GM19328 (cell line): ENCODE measurements at regions not wholly inside any gene's neighbourhood (a gene's known extent, or its start where the extent isn't known, plus 50 kb on each side); places are given as distances from the start of the nearest gene placed in this dataset.
"Not testable (repeated sequence)": the region's sequence is repeated elsewhere in the genome, so short reads cannot be mapped to it uniquely, and the experiment has no call there.

ENCODE experiments used
- ATAC-seq: cut with Tn5 transposase; IDR thresholded peaks from one replicate; pipeline ENCODE4 v1.9.1; 2021; ENCODE audit warnings: mild to moderate bottlenecking, moderate library complexity; ENCODE audit not compliant: unreplicated experiment

DNA sequence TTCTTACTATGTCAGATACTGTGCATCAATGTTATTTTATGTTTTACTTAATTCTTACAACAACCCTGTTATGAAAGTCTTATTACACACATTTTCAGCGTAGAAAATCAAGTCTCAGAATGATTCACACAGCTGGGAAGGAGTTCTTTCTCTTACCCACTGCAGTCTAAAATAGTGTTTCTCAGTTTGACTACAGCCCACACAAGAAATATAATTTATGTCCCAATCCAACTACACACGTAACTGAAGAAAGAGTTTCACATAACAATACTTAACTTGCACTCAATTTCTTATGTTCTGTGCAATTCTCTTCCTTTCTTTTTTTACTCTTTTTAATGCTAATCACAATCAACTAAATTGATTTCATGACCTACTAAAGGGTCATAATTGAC, 252.8 kb upstream of the ADGRL2 start:
- peak; percentile 57 for ATAC-seq

DNA sequence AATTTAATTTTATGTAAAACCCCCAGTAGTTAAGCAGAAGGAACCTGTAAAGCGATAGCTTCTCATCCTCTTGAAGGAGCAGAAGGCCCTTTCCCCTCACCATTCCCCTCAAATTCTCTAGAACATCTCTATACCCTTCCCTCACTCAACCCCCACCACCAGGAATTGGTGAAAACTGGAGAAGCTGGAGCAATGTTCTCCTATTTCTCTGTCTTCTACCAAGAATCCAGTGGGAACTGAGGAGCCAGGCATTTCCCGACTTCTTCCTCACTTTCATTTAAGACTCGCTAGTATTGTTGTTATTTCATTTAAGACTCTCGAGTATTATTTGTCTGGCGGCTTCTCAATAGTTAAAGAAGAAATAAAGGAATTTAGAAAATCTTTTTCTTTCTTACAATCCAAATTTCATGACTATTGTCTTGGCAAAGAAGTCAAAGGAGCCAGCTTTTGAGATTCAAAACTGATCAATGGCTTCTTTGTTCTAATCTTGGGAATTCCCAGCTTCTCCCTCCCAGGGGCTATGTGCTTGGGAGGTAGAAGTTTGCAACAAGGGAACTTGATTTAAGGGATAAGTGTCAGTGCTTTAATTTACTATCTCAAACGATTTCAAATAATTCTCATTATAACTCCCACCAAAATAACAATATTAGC, 253.3 kb upstream of the ADGRL2 start:
- no peak for ATAC-seq

DNA sequence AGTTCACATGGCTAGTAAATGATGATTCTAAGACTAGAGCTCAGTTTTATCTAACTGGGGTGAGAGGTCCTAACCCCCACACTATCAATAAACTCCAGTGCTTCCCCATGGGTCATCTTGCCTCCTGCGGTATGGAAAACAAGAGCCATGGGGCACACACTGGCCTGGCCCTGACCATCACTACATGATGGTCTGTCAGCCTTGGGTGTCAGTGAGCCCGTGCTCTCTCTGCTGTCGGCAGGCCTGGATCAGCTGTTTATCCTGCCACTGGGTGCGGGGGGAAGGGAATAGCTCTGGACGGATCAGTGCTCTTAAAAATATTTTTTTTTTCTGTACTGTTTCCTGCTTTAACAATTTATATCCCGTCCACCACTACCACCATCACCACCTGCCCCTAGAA, 255.0 kb upstream of the ADGRL2 start:
- ATAC-seq = no peak

DNA sequence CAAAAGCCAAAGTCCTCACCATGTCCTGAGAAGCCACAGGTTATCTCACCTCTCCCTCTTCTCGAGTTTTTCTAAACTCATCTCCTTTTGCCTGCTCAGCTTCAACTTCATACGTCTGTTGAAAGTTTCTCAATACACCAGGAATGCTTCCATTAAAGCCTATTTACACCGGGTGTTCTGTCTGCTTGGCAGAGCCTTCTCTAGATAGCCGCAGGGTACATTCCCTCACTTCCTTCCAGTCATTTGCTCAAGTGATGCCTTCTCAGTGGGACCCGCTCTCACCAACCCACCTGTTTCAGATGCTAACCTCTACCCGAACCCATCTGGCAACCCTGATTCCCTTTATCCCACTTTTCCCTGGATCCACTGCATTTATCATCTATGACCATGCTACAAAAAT, 257.0 kb upstream of the ADGRL2 start:
- ATAC-seq = no peak

DNA sequence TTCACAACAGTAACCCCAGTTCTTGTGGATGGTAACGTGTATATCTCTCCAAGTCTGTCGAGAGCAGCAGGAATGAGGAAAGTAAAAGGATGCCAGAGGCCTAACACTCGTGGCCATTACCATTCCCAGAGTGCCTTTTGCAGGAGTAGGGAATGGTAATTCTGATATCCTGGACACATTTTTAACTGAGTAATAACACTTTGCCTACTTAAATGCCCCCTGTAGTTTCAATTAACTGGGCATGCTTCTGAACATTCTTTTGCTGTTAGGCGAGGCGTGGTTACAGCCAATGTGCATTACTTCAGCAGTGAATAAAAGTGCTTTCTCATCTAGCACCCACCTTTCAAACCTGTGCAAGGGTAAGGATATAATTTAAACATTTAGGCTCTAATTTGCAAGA, 258.5 kb upstream of the ADGRL2 start:
- no peak for ATAC-seq

DNA sequence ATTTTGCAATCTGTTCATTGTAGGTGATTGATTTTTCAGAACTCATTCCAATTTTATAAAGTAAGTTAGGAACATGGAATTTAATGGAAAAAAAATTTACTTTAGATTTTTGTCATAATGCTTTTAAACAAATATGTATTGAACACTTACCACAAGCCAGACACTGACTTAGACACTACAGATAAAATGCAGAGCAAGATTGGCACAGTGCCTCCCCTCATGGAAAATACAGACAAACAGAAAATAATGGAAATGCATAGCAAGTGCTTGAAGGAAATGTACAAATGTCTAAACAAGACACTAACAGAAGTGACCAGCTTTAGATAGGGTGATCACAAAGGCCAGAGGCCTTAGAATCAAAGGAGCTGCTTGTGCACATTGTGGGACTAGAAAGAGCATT, 260.5 kb upstream of the ADGRL2 start:
- no peak for ATAC-seq

DNA sequence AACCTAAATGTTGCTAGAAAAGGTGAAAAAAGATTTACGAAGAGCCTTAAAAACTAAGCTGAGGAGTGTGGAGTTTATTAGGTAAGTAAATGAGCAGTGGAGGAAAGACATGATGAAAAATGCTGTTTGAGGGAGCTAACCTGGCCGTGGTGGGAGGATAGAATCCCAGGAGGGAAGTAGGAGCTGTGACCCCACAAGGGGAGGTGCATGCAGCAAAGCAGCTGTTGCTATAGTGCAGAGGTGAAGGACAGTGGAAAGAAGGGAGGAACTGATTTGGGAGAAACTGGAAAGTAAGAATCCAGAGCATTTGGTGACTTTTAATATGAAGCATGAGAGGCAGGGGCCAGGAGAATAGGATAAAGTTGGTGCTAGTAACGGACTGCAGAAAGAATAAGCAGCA, 271.7 kb upstream of the ADGRL2 start:
- no peak for ATAC-seq

DNA sequence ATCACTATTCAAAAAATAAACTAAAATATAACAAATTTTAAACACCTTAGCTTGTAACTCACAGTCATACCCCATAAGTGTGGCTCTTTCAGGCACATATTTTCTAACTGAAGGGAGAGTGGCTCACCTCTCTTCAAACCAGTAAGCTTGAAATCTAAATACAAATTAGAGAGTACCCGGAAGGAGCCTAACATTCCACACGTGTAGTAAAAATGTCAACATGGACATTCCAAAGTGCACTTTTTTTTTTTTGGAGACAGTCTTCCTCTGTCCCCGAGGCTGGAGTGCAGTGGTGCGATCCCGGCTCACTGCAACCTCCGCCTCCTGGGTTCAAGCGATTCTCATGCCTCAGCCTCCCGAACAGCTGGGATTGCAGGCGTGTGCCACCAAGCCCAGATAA, 275.6 kb upstream of the ADGRL2 start:
- ATAC-seq = no peak

DNA sequence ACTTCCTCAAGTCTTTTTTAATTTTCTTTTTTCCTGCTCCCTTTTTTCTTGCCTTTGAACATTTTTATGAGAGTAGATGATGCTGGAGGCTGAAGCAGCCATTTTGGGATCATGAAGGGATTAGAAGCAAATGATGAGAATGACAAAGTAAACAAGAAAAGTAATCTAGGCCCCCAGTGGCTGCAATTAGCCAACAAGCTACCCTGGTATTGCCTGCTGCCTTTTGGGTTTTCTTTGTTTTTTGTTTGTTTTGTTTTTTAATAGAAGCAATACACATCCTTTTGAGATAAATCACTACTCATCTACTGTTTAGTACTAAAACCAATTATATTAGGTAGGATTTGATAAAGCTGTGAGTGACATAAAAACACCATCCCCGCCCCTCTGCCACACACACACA, 280.7 kb upstream of the ADGRL2 start:
- no peak for ATAC-seq

DNA sequence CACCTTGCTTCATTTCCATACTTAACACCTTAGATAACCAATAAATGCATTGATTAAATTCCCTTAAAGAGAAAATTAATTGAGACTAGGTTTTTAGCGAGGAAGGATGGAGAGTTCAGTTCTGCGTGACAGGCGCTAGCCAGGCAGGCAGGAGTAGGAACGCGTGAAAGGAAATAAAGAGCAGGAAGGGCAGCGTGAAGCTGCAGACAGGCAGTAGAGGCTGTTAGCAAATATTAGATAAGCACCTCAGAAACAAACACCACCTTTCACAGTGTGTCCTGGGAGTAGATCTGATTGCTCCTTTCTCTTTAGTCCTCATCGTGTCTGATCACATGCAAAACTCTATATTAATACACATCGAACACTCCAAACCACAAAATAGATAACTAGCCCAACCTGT, 282.7 kb upstream of the ADGRL2 start:
- no peak for ATAC-seq

DNA sequence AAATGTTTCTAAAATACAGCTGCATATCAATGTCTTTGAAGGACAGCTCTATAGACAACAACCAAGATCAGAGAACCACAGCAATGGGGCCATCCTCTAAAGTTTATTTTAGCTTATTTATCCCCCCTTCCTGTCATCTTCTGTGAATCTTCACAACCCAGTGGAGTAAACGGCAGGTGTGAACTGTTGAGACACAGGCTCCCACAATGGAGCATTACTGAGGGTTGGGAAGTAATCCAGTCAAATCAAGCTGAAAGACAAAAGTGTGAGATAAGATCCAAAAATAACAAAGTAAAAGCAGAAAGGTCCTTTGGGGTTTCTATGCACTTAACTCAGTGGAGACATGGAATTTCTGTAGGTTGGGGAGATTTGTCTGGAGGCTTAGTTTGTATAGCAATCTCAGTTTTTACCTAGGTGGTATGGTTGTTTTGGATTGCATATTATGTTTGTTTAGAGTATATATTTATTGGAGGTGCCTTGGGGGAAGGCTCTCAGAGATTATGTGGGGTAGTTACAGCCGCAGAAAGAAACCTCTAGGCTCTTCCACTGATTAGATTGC, 286.9 kb upstream of the ADGRL2 start:
- no peak for ATAC-seq

DNA sequence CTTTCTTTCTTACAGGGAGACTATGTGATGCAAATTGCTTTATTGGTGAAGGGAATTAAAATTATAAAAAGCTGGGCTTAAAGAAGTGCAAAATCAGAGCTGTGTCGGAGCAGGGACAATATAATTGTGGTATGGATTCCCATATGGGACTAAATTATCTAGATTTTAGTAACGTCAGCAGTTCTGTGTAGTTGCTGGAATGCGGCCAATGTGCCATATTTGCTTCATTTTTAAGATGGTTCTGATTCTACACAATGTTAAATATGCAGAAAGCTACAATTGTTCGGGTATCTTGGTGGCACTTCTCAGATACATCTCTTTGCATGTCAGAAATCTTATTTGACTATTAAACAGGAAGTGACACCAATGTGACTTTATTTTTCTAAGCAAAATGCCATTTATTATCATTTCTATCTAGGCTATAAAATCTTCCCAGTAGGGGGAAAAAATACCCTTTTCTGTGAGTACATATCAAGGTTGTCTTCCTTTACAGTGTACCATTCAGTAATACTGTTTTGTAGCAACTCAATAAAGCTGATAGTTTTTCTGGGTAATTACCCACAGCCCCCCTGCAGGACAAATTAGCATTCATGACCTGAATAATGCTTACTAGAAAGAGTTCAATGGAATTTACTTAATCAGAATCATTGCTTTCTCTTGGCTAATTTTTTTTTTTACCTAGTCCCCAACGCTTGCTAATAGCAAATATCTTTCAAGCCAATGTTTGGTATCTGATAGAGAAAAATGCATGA, 288.3 kb upstream of the ADGRL2 start:
- ATAC-seq = no peak

DNA sequence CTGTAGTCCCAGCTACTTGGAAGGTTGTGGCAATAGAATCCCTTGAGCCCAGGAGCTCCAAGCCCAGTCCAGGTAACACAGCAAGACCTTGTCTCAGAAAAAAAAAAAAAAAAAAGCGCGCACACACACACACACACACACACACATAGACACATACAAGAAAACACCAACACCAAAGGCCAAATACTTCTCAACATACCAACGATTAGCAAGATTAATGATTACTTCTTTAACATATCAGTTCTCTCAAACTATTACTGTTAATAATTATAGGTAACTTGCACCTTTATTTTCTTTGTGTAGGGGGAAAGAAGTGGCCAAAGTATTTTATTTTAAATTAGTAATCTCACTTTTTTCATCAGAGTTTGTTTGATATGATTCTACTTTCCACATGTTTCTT, 289.5 kb upstream of the ADGRL2 start:
- ATAC-seq = no peak

DNA sequence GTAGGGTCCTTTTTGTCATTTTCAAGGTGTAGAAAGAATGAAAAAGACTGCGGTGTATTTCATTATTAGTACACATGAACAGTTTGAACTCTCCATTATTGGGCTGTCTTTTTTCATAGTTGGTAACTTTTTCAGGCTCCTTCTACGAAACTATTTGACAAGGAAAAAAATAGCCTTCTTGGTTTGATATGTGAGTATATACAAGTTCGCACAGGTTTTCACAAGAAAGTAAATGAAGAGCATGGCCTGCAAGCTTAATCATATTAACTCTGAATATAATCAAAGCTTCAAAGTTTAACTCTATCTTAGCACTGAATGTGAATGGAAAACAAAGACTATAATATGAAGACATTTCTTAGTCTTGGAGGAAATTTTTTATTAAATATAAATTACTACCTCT, 290.0 kb upstream of the ADGRL2 start:
- no peak for ATAC-seq

DNA sequence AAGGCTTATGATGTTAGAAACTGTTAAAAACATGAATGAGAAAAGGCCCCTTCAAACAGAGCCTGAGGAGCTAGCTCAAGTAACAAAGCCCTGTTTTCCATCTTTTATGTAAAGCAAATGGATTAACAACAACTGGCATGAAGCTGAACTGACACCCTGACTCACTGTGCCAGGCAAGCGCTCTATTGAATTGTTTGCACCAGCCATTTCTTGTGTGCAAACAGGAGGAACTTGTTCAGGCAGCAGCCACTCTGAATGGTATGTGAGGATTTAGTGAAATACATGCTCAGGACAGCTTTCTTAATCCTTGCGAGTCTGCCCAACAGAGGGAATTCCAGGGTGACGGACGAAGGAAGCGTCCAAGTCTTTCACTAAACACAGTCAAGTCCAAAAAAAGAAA, 291.1 kb upstream of the ADGRL2 start:
- ATAC-seq = no peak

DNA sequence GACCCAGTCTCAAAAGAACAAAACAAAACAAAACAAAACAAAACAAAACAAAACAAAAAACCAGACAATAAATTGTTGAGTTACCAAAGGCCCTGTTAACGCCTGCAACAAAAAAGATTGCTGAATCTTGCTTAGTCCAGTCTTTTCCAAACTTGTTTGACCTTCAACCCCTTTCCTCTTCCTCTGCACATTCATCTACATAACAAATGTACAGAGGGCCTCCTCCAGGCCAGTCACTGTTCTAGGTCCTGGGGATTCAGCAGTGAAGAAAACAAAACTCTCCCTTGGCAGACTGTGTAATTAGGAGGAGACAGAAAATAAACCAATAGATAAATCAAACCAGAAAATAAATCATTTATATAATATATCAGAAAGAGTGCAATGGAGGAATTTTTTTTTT, 294.0 kb upstream of the ADGRL2 start:
- ATAC-seq = no peak

DNA sequence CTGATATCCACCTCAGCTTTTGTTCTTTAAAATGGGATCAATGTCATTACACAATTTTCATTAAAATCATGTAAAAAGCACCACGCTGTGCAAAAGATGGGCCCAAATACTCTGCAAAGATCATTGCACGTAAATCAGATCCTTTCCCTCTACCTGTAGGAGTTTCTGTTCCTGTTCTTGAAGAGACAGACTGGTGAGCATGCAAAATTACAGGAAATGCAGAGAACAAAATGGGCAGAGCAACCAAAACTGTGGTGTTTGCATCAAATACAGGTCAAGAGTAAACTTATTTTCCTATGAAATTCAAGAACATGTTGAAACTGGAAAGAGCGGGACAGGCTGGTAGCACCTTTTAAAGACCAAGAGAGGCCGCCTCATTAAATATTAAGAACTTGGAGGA, 294.9 kb upstream of the ADGRL2 start:
- ATAC-seq = peak; percentile 93

DNA sequence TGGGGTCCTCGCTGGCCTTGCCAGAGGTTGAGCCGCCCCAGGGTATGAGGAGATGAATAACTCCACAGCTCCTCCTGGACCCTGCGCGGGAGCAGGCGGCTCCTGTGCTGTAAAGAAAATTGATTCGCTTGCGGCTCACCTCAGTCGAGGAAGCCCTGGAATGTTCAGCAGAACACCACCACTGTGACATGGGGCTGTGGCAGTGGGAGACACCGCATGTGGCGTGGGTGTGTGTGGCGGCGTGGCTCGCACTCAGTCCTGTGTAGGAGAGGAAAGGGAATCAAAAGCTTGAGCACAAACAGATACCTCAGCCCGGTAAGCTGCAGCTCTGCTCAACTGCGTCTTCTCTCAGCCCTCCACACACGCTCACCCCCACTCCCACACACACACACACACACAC, 295.9 kb upstream of the ADGRL2 start:
- not testable (repeated sequence) for ATAC-seq

DNA sequence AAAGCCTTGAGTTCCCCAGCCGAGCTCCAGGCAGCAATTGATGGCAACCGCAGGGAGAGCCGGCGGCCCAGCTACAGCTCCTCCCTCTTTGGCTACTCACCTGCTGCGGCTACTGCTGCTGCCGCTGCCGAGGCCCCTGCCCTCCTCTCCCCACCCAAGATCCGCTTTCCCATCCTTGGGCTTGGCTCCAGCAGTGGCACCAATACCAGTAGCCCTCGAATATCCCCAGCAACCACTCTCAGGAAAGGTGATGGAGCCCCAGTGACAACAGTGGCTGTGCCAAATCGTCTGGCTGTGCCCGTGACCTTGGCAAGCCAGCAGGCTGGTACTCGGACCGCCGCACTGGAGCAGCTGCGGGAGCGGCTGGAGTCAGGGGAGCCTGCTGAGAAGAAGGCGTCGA, 298.0 kb upstream of the ADGRL2 start:
- ATAC-seq = not testable (repeated sequence)

DNA sequence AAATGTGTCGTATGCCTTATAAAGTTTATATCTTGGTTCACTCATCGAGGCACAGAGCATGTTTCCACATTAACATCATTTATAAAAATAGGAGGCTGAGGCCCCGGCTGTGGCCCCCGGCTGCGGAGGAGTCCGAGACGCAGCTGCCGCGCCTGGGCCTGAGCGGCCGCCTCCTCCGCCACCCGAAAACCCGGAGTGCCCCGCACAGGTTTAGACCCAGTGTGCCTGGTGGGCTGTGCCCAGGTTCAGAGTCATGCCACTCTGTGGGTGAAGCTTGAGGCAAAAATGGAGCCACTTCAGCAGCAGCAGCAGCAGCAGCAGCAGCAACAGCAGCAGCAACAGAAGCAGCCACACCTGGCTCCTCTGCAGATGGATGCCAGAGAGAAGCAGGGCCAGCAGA, 299.2 kb upstream of the ADGRL2 start:
- ATAC-seq = not testable (repeated sequence)

DNA sequence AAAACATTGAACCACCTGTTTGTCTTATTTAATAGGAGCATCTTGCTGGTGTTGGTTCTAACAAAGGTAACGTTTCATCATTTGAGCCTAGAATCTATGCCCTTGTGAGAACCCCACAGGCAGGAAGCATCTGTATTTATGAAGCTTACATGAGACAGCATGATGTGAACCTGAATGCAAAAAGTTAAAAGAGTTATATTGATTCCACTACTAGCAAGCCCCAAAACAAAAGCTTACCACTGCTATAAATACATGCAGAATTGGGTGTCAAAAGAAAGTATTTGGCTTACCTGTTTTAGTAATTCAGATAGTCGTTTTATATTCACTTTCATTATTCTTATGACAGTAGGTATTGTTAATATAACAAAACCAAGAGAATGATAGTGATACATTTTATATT, 301.2 kb upstream of the ADGRL2 start:
- ATAC-seq = no peak
